Right lobe of liver (tissue), 4 donors: ENCODE measurements at regions not wholly inside any gene's neighbourhood (a gene's known extent, or its start where the extent isn't known, plus 50 kb on each side); places are given as distances from the start of the nearest gene placed in this dataset.

Source experiments
- CTCF ChIP-seq, 4 donors: fragments of 200-600 bp in 3 of 4; fragments of 450-650 bp in 1 of 4; IDR thresholded peaks; one replicate each; pipeline versions ENCODE4 v1.5.1 to v1.8.0; 2016 to 2022; ENCODE audit warnings: antibody characterized with exemption in 4 of 4, mild to moderate bottlenecking in 2 of 4
- POLR2A ChIP-seq: fragments of 450-650 bp; IDR thresholded peaks from one replicate; pipeline ENCODE4 v1.6.1; 2017; ENCODE audit warnings: antibody characterized with exemption, mild to moderate bottlenecking
- donor health status: DM: no; HTN: no; CAD: no.
- donor health status: DM: no; HTN: no; CAD: no.
- donor health status: DM: no; HTN: yes; CAD: no.

- TF ChIP-seq CTCF (IDR thresholded peaks at IDR 0.05) = no peak
- no peak for TF ChIP-seq POLR2A
Observed at GRCh38 chr9:81772144-81772543, 82.8 kb upstream of the TLE1 start.
